Body of pancreas (tissue), 4 donors: ENCODE measurements at regions not wholly inside any gene's neighbourhood (a gene's known extent, or its start where the extent isn't known, plus 50 kb on each side); places are given as distances from the start of the nearest gene placed in this dataset.
"Not testable (repeated sequence)": the region's sequence is repeated elsewhere in the genome, so short reads cannot be mapped to it uniquely, and the experiment has no call there.

Experiments
- POLR2A ChIP-seq, 3 donors: fragments of 450-650 bp; IDR thresholded peaks; one replicate each; pipeline ENCODE4 v1.6.1; 2016; ENCODE audit warnings: antibody characterized with exemption in 3 of 3, mild to moderate bottlenecking in 2 of 3
- TF ChIP-seq, protein P1 (sequence below), 7 experiments: fragments of 450-650 bp in 4 of 7; fragments of 200-600 bp in 3 of 7; sonication (generic) in 3 of 7; IDR thresholded peaks; one replicate each; pipeline ENCODE4 v1.5.1; 2016 to 2019; ENCODE audit warnings: antibody characterized with exemption in 7 of 7

DNA sequence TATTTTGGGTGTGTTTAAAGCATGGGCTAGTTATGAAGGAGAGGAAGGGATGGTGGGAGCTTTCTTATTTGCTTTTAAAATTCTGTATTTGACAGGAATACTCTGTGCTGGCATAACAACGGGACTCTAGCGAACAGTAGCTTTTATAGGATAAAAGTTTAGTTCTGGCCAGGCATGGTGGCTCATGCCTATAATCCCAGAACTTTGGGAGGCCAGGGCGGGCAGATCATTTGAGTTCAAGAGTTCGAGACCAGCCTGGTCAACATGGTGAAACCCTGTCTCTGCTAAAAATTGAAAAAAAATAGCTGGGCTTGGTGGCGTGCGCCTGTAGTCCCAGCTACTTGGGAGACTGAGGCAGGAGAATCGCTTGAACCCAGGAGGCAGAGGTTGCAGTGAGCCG lies 71.5 kb upstream of the GADD45A start:
- TF ChIP-seq, protein P1, sequence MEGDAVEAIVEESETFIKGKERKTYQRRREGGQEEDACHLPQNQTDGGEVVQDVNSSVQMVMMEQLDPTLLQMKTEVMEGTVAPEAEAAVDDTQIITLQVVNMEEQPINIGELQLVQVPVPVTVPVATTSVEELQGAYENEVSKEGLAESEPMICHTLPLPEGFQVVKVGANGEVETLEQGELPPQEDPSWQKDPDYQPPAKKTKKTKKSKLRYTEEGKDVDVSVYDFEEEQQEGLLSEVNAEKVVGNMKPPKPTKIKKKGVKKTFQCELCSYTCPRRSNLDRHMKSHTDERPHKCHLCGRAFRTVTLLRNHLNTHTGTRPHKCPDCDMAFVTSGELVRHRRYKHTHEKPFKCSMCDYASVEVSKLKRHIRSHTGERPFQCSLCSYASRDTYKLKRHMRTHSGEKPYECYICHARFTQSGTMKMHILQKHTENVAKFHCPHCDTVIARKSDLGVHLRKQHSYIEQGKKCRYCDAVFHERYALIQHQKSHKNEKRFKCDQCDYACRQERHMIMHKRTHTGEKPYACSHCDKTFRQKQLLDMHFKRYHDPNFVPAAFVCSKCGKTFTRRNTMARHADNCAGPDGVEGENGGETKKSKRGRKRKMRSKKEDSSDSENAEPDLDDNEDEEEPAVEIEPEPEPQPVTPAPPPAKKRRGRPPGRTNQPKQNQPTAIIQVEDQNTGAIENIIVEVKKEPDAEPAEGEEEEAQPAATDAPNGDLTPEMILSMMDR (IDR thresholded peaks at IDR 0.05) = not testable (repeated sequence)
- TF ChIP-seq POLR2A (IDR thresholded peaks at IDR 0.05) = not testable (repeated sequence)
